Tibial nerve (tissue), 3 donors: ENCODE measurements at regions not wholly inside any gene's neighbourhood (a gene's known extent, or its start where the extent isn't known, plus 50 kb on each side); places are given as distances from the start of the nearest gene placed in this dataset.

ENCODE experiments used
- CTCF ChIP-seq, 5 experiments: fragments of 200-600 bp in 3 of 5; fragments of 450-650 bp in 2 of 5; sonication (generic) in 3 of 5; IDR thresholded peaks; one replicate each; pipeline ENCODE4 v1.5.1; 2016 to 2019; ENCODE audit warnings: antibody characterized with exemption in 5 of 5, mild to moderate bottlenecking in 3 of 5, moderate library complexity in 2 of 5
- POLR2A ChIP-seq, 2 donors: fragments of 450-650 bp; IDR thresholded peaks; one replicate each; pipeline ENCODE4 v1.6.1; 2017; ENCODE audit warnings: antibody characterized with exemption in 2 of 2, mild to moderate bottlenecking in 2 of 2, moderate library complexity in 2 of 2

GRCh38 chr15:47398594-47398993 is 318.7 kb upstream of the SEMA6D start:
- TF ChIP-seq CTCF (IDR thresholded peaks at IDR 0.05) (no peak), POLR2A (IDR thresholded peaks at IDR 0.05) (no peak)
